ENCODE measurements at regions not wholly inside any gene's neighbourhood (a gene's known extent, or its start where the extent isn't known, plus 50 kb on each side); places are given as distances from the start of the nearest gene placed in this dataset.

DNA sequence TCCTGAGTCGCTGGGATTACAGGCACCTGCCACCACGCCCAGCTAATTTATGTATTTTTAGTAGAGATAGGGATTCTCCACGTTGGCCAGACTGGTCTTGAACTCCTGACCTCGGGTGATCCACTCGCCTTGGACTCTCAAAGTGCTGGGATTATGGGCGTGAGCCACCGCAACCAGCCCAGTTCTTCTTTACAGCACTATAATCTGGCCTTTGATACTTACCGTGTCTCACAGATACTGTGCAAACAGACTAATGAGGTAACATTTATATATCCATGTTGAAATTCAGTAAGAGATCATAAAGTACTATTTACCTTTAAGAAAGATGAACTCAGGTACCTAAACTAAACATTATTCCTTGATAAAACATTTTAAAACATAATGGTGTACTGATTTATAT is 121.8 kb upstream of the PRR20A start:
- TF ChIP-seq, protein P1, sequence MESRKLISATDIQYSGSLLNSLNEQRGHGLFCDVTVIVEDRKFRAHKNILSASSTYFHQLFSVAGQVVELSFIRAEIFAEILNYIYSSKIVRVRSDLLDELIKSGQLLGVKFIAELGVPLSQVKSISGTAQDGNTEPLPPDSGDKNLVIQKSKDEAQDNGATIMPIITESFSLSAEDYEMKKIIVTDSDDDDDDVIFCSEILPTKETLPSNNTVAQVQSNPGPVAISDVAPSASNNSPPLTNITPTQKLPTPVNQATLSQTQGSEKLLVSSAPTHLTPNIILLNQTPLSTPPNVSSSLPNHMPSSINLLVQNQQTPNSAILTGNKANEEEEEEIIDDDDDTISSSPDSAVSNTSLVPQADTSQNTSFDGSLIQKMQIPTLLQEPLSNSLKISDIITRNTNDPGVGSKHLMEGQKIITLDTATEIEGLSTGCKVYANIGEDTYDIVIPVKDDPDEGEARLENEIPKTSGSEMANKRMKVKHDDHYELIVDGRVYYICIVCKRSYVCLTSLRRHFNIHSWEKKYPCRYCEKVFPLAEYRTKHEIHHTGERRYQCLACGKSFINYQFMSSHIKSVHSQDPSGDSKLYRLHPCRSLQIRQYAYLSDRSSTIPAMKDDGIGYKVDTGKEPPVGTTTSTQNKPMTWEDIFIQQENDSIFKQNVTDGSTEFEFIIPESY (IDR thresholded peaks at IDR 0.05) = no peak
- TF ChIP-seq, protein P2, sequence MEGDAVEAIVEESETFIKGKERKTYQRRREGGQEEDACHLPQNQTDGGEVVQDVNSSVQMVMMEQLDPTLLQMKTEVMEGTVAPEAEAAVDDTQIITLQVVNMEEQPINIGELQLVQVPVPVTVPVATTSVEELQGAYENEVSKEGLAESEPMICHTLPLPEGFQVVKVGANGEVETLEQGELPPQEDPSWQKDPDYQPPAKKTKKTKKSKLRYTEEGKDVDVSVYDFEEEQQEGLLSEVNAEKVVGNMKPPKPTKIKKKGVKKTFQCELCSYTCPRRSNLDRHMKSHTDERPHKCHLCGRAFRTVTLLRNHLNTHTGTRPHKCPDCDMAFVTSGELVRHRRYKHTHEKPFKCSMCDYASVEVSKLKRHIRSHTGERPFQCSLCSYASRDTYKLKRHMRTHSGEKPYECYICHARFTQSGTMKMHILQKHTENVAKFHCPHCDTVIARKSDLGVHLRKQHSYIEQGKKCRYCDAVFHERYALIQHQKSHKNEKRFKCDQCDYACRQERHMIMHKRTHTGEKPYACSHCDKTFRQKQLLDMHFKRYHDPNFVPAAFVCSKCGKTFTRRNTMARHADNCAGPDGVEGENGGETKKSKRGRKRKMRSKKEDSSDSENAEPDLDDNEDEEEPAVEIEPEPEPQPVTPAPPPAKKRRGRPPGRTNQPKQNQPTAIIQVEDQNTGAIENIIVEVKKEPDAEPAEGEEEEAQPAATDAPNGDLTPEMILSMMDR (IDR thresholded peaks at IDR 0.05; ENCODE audit: low read depth, low read length, missing input control) = no peak
- TF ChIP-seq GABPA (IDR thresholded peaks at IDR 0.05 in 1 of 2, conservative IDR thresholded peaks at IDR 0.05 in 1 of 2) = no peak
- TF ChIP-seq HNF4G (IDR thresholded peaks at IDR 0.05) = no peak
